OCI-LY1 (cell line): ENCODE measurements at regions not wholly inside any gene's neighbourhood (a gene's known extent, or its start where the extent isn't known, plus 50 kb on each side); places are given as distances from the start of the nearest gene placed in this dataset.

Source experiments
- H2AFZ ChIP-seq: fragments of 200-600 bp; sonication (generic), shearing (Covaris generic); 2 replicates; pipeline ENCODE4 v1.6.0; 2014; ENCODE audit warnings: antibody characterized with exemption, mild to moderate bottlenecking, low read length
- H3F3A ChIP-seq: fragments of 200-600 bp; sonication (generic), shearing (Covaris generic); 2 replicates; pipeline ENCODE4 v1.6.0; 2014; ENCODE audit warnings: mild to moderate bottlenecking, antibody characterized with exemption, low read length, moderate library complexity; ENCODE audit not compliant: insufficient read depth
- H3K27ac ChIP-seq: fragments of 200-600 bp; sonication (generic); 2 replicates; pipeline ENCODE4 v1.5.1; 2014; ENCODE audit warnings: low read length, mixed run types, mild to moderate bottlenecking, low read depth; ENCODE audit not compliant: poor library complexity, severe bottlenecking
- H3K27me3 ChIP-seq: fragments of 200-600 bp; sonication (generic); 2 replicates; pipeline ENCODE4 v1.6.0; 2014; ENCODE audit warnings: antibody characterized with exemption, mild to moderate bottlenecking, low read length, moderate library complexity; ENCODE audit not compliant: insufficient read depth
- H3K36me3 ChIP-seq: fragments of 200-600 bp; sonication (generic); 2 replicates; pipeline ENCODE4 v1.6.1; 2014; ENCODE audit warnings: mild to moderate bottlenecking, antibody characterized with exemption, low read length, moderate library complexity, mixed read lengths; ENCODE audit not compliant: insufficient read depth
- H3K4me1 ChIP-seq: fragments of 200-600 bp; sonication (generic); 2 replicates; pipeline ENCODE4 v1.5.1; 2014; ENCODE audit warnings: mild to moderate bottlenecking, low read length, moderate library complexity; ENCODE audit not compliant: insufficient read depth, severe bottlenecking
- H3K4me2 ChIP-seq: fragments of 200-600 bp; sonication (generic), shearing (Covaris generic); 2 replicates; pipeline ENCODE4 v1.6.1; 2014; ENCODE audit warnings: low read length
- H3K4me3 ChIP-seq: fragments of 200-600 bp; sonication (generic); 2 replicates; pipeline ENCODE4 v1.5.1; 2014; ENCODE audit warnings: low read length, low read depth, mild to moderate bottlenecking, mixed read lengths; ENCODE audit not compliant: poor library complexity, severe bottlenecking
- H3K79me2 ChIP-seq: fragments of 200-600 bp; shearing (Covaris generic); 2 replicates; pipeline ENCODE4 v1.6.1; 2016; ENCODE audit warnings: mixed run types, low read length, mixed read lengths; ENCODE audit not compliant: insufficient read depth
- H3K9ac ChIP-seq: fragments of 200-600 bp; sonication (generic), shearing (Covaris generic); 2 replicates; pipeline ENCODE4 v1.6.1; 2014; ENCODE audit warnings: mild to moderate bottlenecking, low read length, mixed read lengths
- H3K9me2 ChIP-seq: fragments of 200-600 bp; sonication (generic), shearing (Covaris generic); 2 replicates; pipeline ENCODE4 v1.6.1; 2014; ENCODE audit warnings: low read depth, mild to moderate bottlenecking, low read length, mixed read lengths
- H3K9me3 ChIP-seq: fragments of 200-600 bp; shearing (Covaris generic); 2 replicates; pipeline ENCODE4 v1.6.1; 2014; ENCODE audit warnings: low read length, mixed read lengths
- H4K20me1 ChIP-seq: fragments of 200-600 bp; sonication (generic), shearing (Covaris generic); 2 replicates; pipeline ENCODE4 v1.6.0; 2016; ENCODE audit warnings: mild to moderate bottlenecking, low read length; ENCODE audit not compliant: insufficient read depth
- CTCF ChIP-seq: fragments of 200-600 bp; sonication (generic), shearing (Covaris generic); IDR thresholded peaks from 2 replicates; pipeline ENCODE4 v1.5.1; 2017; ENCODE audit warnings: mild to moderate bottlenecking, antibody characterized with exemption, low read length, moderate library complexity, mixed read lengths
- EZH2 ChIP-seq: fragments of 200-600 bp; sonication (generic), shearing (Covaris generic); IDR thresholded peaks from 2 replicates; pipeline ENCODE4 v1.8.0; 2017; ENCODE audit warnings: borderline replicate concordance, mixed run types, mild to moderate bottlenecking, antibody characterized with exemption, low read length, moderate library complexity, mixed read lengths

- TF ChIP-seq EZH2 (no peak), CTCF (no peak)
- H3K79me2 ChIP-seq = no peaks in the 10 kb centered on the region
Observed at GRCh38 chr5:154566146-154566680, 88.2 kb upstream of the HAND1 start.

GRCh38 chr5:154565123-154565522, 87.1 kb upstream of the HAND1 start:
- Histone ChIP-seq H3K4me2 (no peak overlapping the region), H3F3A (no peaks in the 10 kb centered on the region), H3K4me1 (no peaks in the 10 kb centered on the region), H3K27ac (no peak overlapping the region), H3K27me3 (peaks cover 3% of the 10 kb centered on the region; the same call in 1 of the 2 replicates), H3K79me2 (no peaks in the 10 kb centered on the region), H4K20me1 (no peaks in the 10 kb centered on the region), H3K9me3 (no peaks in the 10 kb centered on the region), H2AFZ (no peak overlapping the region), H3K4me3 (no peak overlapping the region), H3K9ac (no peak overlapping the region), H3K9me2 (no peaks in the 10 kb centered on the region), H3K36me3 (no peaks in the 10 kb centered on the region)
- TF ChIP-seq EZH2 = no peak
- no peak for TF ChIP-seq CTCF

More at GRCh38 chr5:154566146-154566680, 88.2 kb upstream of the HAND1 start:
- Histone ChIP-seq H3K9ac (no peak overlapping the region), H2AFZ (no peak overlapping the region), H3K9me2 (no peaks in the 10 kb centered on the region), H3K4me2 (no peak overlapping the region), H3K4me1 (no peaks in the 10 kb centered on the region), H3K9me3 (no peaks in the 10 kb centered on the region), H3K36me3 (no peaks in the 10 kb centered on the region), H3K27me3 (peaks cover 3% of the 10 kb centered on the region; the same call in 1 of the 2 replicates), H3K27ac (no peak overlapping the region), H4K20me1 (no peaks in the 10 kb centered on the region), H3F3A (no peaks in the 10 kb centered on the region), H3K4me3 (no peak overlapping the region)

- H4K20me1 ChIP-seq = no peaks in the 10 kb centered on the region
- no peaks in the 10 kb centered on the region for H3K9me2 ChIP-seq
- no peaks in the 10 kb centered on the region for H3K36me3 ChIP-seq
- no peak overlapping the region for H3K27ac ChIP-seq
- H3K4me3 ChIP-seq = no peak overlapping the region
- no peaks in the 10 kb centered on the region for H3K4me1 ChIP-seq
- no peaks in the 10 kb centered on the region for H3F3A ChIP-seq
- H3K4me2 ChIP-seq = no peak overlapping the region
- H3K27me3 ChIP-seq = peaks cover 3% of the 10 kb centered on the region; the same call in 1 of the 2 replicates
- TF ChIP-seq CTCF (no peak), EZH2 (no peak)
- no peak overlapping the region for H3K9ac ChIP-seq
- H3K79me2 ChIP-seq = no peaks in the 10 kb centered on the region
- H2AFZ ChIP-seq = no peak overlapping the region
- H3K9me3 ChIP-seq = no peaks in the 10 kb centered on the region
Observed at GRCh38 chr5:154562244-154562880, 84.3 kb upstream of the HAND1 start.
